ENCODE measurements at regions not wholly inside any gene's neighbourhood (a gene's known extent, or its start where the extent isn't known, plus 50 kb on each side); places are given as distances from the start of the nearest gene placed in this dataset.
"Not testable (repeated sequence)": the region's sequence is repeated elsewhere in the genome, so short reads cannot be mapped to it uniquely, and the experiment has no call there.

- in situ Hi-C loops (cut with MboI; ENCODE audit: low sequenced_read_pairs): no loop called here
Observed at GRCh38 chr12:91704446-91704845, 441.2 kb downstream of the BTG1 start.

DNA sequence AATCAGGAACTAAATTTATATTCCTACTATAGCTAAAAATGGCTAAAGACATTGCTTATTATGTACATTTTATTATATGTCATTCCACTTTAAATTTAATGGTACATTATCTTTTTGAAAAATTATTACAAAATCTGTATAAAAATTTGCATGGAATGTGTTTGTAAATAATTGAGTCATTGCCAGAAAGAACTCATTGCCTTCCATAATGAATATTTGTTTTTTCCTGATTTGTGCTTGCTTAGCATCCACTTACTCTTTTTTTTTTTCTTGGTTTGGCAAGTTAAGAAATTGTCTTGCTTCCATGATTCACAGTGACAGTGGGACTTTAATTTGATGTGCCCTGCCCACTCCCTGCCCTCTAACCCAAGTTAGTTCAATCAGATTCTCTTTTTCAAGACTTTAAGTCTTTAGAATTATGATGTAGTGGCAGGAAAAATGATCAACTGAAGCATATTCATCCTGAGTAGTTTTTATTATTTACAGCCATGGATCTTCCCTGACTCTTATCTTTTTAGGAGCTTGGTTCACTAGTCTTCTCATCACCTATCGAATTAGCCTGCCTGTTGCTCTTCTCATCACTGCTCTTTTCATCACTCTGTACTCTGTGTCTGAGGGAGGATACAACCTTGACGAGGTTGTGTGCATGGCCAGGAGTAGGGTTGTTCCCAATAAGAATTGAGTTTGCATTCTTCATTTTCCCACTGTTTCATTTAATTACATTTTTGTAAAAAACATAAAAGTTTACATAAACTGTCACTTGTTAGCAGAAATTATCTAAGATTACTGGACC, 442.0 kb downstream of the BTG1 start:
- in situ Hi-C loops (cut with MboI; ENCODE audit: low sequenced_read_pairs): no loop called here

- in situ Hi-C loops (cut with MboI; ENCODE audit: low sequenced_read_pairs): no loop called here
Observed at GRCh38 chr12:91702843-91703425, 442.7 kb downstream of the BTG1 start.

- in situ Hi-C loops (cut with MboI; ENCODE audit: low sequenced_read_pairs): no loop called here
Observed at GRCh38 chr12:91695964-91696363, 449.7 kb downstream of the BTG1 start.

- in situ Hi-C loops (cut with MboI; ENCODE audit: low sequenced_read_pairs): not testable (repeated sequence)
Observed at GRCh38 chr12:91695406-91695805, 450.2 kb downstream of the BTG1 start.

DNA sequence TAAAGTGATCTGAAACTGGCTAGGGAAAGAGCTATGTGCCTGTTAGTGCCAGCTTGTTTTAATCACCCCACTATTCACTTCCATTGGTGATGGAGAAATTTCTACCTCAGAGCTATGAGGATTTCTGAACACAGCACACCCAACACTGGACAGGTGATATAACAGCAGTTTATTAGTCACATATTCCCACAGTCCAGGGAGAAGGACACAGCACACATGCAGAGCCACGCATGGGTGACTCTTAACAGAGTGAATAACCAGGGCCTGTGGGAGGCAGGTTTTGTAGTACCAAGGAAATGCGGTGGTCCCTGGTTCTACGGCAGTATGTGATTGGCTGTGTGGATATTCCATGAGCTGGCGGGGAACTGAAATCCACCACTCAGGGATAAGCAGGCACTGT, 455.1 kb downstream of the BTG1 start:
- in situ Hi-C loops (cut with MboI; ENCODE audit: low sequenced_read_pairs): no loop called here

DNA sequence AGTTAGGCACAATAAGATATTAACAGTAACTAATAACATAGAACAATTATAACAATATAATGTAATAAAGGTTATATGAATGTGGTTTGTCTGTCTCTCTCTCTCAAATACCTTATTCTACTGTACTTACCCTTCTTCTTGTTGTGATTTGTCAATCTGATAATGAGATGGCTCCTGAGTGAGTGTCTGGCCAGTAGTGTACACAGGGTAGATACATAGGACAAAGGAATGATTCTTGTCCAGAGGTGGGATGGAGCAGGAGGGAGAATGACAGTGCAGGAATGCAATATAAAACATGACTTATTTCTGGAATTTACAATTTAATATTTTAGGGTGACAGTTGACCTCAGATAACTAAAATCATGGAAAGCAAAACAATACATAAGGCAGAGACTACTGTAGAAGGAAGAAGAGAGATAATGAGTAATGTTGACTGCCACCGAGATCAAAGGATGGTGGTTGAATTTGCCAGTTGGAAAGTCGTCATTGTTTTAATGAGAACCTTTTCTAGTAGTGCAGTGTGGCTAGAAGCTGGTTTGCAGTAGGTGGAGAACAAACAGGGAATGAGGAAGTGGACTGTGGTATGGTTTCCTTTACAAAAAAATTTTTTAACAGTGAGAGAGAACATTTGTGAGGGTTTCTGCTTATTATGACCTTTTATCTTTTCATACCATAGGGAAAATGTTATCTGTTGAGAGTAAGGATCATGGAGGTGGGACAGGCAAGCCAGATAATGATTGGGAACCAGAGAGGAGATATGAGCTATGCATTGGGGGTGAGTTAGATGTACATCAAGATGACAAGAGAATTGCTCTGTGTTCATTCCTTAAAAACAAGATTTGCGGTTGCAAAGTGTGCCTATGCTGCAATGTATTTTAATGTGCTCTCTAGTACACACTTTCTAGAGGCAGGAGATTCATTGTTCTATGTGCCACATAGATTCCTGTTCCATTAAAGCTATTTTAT, 458.3 kb downstream of the BTG1 start:
- in situ Hi-C loops (cut with MboI; ENCODE audit: low sequenced_read_pairs): no loop called here

DNA sequence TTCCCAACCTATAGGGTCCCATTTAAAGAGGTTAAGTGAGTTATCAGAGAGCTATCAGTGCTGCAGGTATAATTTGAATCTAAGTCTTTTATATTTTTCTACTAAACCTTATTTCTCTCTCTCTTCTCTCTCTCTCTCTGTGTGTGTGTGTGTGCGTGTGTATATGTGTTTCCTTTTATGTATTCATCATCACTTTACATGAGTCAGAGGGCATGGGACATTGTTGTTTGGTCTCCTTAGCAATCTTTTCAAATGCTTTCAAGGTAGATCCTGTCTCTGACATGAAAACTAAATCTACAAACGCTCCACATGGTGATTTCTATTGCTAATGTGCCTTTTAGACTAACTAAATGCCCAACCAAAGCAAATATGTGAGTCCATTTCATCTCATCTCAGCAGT, 459.7 kb downstream of the BTG1 start:
- in situ Hi-C loops (cut with MboI; ENCODE audit: low sequenced_read_pairs): no loop called here

GRCh38 chr12:91681751-91682150, 463.9 kb downstream of the BTG1 start:
- in situ Hi-C loops (cut with MboI; ENCODE audit: low sequenced_read_pairs): no loop called here

DNA sequence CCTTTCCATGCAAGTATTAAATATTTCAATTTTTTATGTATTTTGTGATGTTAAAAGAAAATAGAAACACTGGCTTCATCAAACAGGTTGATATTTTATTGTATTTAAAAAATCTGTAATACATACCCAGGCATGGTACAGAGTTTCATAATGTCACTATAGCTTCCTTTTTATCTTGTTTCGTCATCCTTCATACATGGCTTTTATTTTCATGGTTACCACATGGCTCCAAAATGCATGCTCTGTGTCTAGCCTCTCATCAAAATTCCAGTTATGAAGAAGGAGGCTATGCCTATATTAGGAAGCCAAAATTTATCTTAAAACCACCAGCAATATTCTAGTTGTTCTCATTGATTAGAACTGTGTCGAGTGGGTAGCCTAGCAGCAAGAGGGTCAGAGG, 464.8 kb downstream of the BTG1 start:
- in situ Hi-C loops (cut with MboI; ENCODE audit: low sequenced_read_pairs): no loop called here

GRCh38 chr12:91677556-91677955, 468.1 kb downstream of the BTG1 start:
- in situ Hi-C loops (cut with MboI; ENCODE audit: low sequenced_read_pairs): no loop called here

GRCh38 chr12:91675401-91675800, 470.2 kb downstream of the BTG1 start:
- in situ Hi-C loops (cut with MboI; ENCODE audit: low sequenced_read_pairs): no loop called here

DNA sequence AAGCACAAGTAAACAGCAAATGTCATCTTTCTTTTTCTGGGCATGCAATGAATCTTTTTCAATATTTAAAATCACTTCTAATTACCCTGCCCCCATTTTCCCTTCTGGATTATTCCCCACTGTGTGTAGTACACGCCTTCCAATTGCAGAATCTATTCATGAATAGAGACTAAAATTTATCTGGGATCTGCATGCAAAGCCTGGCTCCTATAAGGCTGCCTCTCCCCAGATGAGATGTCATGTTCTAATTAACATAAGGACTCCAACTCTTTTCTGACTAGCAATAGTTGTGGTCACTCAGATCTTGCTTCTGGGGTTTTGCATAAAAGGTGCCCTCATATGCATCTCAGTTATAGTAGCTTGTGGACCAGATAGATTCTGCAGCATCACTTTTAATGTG, 473.5 kb downstream of the BTG1 start:
- in situ Hi-C loops (cut with MboI; ENCODE audit: low sequenced_read_pairs): no loop called here

GRCh38 chr12:91667694-91668093, 478.0 kb downstream of the BTG1 start:
- in situ Hi-C loops (cut with MboI; ENCODE audit: low sequenced_read_pairs): no loop called here

- in situ Hi-C loops (cut with MboI; ENCODE audit: low sequenced_read_pairs): no loop called here
Observed at GRCh38 chr12:91663744-91664143, 481.1 kb upstream of the DCN start.

- in situ Hi-C loops (cut with MboI; ENCODE audit: low sequenced_read_pairs): no loop called here
Observed at GRCh38 chr12:91663310-91663709, 480.7 kb upstream of the DCN start.

- in situ Hi-C loops (cut with MboI; ENCODE audit: low sequenced_read_pairs): no loop called here
Observed at GRCh38 chr12:91662021-91662420, 479.4 kb upstream of the DCN start.

DNA sequence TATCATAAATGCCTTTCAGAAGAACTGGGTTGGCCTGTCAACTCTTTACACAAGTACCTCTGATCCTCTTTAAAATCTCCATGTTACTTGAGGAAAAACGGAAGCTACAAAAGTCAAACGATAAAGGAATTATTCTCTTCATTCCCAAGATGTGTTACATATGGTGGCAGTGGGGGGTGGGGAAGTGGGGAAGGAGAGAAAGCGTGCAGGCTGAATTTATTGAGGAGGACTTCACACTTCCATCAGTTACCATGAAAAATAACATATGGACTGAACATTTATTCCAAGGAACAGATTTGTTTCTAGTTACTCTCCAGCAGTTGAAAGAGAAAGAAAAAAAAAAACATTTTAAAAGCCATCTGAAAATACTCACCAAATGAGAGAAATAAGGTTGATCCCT, 474.4 kb upstream of the DCN start:
- in situ Hi-C loops (cut with MboI; ENCODE audit: low sequenced_read_pairs): no loop called here

GRCh38 chr12:91655966-91656365, 473.3 kb upstream of the DCN start:
- in situ Hi-C loops (cut with MboI; ENCODE audit: low sequenced_read_pairs): no loop called here

GRCh38 chr12:91654087-91654486, 471.5 kb upstream of the DCN start:
- in situ Hi-C loops (cut with MboI; ENCODE audit: low sequenced_read_pairs): no loop called here

- in situ Hi-C loops (cut with MboI; ENCODE audit: low sequenced_read_pairs): no loop called here
Observed at GRCh38 chr12:91651728-91652127, 469.1 kb upstream of the DCN start.

DNA sequence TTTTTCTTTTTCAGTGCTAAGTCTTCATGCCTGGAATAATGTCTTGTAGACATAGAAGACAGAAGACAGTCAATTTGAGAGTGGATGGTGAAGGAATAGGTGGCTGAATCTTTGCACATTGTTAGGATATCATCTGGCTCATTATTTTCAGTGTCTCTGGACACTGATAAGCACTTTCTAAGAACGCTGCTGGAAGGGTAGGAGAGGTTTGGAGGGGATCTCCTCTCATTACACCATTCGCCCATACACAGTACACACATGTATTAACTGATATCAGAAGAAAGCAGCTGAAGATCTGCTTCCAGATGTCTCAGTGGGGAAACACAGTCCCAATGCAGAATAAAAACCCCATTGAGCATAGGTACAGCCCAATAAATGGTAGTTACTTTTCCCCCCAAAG, 461.1 kb upstream of the DCN start:
- in situ Hi-C loops (cut with MboI; ENCODE audit: low sequenced_read_pairs): no loop called here
